GM23338 (cell line): ENCODE measurements at regions not wholly inside any gene's neighbourhood (a gene's known extent, or its start where the extent isn't known, plus 50 kb on each side); places are given as distances from the start of the nearest gene placed in this dataset.

Experiments
- CTCF ChIP-seq, 2 experiments: fragments of 200-600 bp in 1 of 2; sonication (generic) in 1 of 2; conservative IDR thresholded peaks; 2 replicates each; pipeline versions ENCODE4 v1.5.1 to v1.6.1; 2016 to 2017; ENCODE audit warnings: antibody characterized with exemption in 2 of 2, low read depth in 2 of 2, mild to moderate bottlenecking in 2 of 2, moderate library complexity in 1 of 2
- EZH2phosphoT487 ChIP-seq: fragments of 200-600 bp; sonication (generic); IDR thresholded peaks from one replicate; pipeline ENCODE4 v1.8.1; 2018; ENCODE audit warnings: antibody characterized with exemption; ENCODE audit not compliant: unreplicated experiment
- NANOG ChIP-seq: IDR thresholded peaks from 2 replicates; pipeline ENCODE4 v1.6.1; 2016; ENCODE audit warnings: antibody characterized with exemption, borderline replicate concordance
- POLR2AphosphoS5 ChIP-seq: IDR thresholded peaks from 2 replicates; pipeline ENCODE4 v1.6.1; 2016; ENCODE audit warnings: antibody characterized with exemption, low read depth
- STAT1 ChIP-seq: IDR thresholded peaks from one replicate; pipeline ENCODE4 v1.6.1; 2016; ENCODE audit warnings: antibody characterized with exemption; ENCODE audit not compliant: unreplicated experiment
- ZNF114 ChIP-seq: fragments of 250-450 bp; sonication (Bioruptor Pico); IDR thresholded peaks from 2 replicates; pipeline ENCODE4 v1.5.0; 2020; ENCODE audit warnings: mild to moderate bottlenecking, moderate library complexity
- TF ChIP-seq, protein P1 (sequence below): fragments of 250-450 bp; sonication (Bioruptor Pico); IDR thresholded peaks from 2 replicates; pipeline ENCODE4 v1.5.0; 2020; ENCODE audit warnings: mild to moderate bottlenecking, moderate library complexity
- TF ChIP-seq, protein P2 (sequence below): IDR thresholded peaks from one replicate; pipeline ENCODE4 v1.6.1; 2018; ENCODE audit warnings: antibody characterized with exemption; ENCODE audit not compliant: unreplicated experiment

- TF ChIP-seq, protein P1, sequence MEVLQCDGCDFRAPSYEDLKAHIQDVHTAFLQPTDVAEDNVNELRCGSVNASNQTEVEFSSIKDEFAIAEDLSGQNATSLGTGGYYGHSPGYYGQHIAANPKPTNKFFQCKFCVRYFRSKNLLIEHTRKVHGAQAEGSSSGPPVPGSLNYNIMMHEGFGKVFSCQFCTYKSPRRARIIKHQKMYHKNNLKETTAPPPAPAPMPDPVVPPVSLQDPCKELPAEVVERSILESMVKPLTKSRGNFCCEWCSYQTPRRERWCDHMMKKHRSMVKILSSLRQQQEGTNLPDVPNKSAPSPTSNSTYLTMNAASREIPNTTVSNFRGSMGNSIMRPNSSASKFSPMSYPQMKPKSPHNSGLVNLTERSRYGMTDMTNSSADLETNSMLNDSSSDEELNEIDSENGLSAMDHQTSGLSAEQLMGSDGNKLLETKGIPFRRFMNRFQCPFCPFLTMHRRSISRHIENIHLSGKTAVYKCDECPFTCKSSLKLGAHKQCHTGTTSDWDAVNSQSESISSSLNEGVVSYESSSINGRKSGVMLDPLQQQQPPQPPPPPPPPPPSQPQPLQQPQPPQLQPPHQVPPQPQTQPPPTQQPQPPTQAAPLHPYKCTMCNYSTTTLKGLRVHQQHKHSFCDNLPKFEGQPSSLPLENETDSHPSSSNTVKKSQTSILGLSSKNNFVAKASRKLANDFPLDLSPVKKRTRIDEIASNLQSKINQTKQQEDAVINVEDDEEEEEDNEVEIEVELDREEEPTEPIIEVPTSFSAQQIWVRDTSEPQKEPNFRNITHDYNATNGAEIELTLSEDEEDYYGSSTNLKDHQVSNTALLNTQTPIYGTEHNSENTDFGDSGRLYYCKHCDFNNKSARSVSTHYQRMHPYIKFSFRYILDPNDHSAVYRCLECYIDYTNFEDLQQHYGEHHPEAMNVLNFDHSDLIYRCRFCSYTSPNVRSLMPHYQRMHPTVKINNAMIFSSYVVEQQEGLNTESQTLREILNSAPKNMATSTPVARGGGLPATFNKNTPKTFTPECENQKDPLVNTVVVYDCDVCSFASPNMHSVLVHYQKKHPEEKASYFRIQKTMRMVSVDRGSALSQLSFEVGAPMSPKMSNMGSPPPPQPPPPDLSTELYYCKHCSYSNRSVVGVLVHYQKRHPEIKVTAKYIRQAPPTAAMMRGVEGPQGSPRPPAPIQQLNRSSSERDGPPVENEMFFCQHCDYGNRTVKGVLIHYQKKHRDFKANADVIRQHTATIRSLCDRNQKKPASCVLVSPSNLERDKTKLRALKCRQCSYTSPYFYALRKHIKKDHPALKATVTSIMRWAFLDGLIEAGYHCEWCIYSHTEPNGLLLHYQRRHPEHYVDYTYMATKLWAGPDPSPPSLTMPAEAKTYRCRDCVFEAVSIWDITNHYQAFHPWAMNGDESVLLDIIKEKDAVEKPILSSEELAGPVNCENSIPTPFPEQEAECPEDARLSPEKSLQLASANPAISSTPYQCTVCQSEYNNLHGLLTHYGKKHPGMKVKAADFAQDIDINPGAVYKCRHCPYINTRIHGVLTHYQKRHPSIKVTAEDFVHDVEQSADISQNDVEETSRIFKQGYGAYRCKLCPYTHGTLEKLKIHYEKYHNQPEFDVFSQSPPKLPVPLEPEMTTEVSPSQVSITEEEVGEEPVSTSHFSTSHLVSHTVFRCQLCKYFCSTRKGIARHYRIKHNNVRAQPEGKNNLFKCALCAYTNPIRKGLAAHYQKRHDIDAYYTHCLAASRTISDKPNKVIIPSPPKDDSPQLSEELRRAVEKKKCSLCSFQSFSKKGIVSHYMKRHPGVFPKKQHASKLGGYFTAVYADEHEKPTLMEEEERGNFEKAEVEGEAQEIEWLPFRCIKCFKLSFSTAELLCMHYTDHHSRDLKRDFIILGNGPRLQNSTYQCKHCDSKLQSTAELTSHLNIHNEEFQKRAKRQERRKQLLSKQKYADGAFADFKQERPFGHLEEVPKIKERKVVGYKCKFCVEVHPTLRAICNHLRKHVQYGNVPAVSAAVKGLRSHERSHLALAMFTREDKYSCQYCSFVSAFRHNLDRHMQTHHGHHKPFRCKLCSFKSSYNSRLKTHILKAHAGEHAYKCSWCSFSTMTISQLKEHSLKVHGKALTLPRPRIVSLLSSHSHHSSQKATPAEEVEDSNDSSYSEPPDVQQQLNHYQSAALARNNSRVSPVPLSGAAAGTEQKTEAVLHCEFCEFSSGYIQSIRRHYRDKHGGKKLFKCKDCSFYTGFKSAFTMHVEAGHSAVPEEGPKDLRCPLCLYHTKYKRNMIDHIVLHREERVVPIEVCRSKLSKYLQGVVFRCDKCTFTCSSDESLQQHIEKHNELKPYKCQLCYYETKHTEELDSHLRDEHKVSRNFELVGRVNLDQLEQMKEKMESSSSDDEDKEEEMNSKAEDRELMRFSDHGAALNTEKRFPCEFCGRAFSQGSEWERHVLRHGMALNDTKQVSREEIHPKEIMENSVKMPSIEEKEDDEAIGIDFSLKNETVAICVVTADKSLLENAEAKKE, result no peak
- TF ChIP-seq POLR2AphosphoS5 (no peak), CTCF (conservative IDR thresholded peaks at IDR 0.05; ENCODE audit: low read depth in 2 of 2) (no peak), STAT1 (no peak), NANOG (no peak), ZNF114 (CRISPR knock-in tag) (no peak), EZH2phosphoT487 (no peak)
- TF ChIP-seq, protein P2, sequence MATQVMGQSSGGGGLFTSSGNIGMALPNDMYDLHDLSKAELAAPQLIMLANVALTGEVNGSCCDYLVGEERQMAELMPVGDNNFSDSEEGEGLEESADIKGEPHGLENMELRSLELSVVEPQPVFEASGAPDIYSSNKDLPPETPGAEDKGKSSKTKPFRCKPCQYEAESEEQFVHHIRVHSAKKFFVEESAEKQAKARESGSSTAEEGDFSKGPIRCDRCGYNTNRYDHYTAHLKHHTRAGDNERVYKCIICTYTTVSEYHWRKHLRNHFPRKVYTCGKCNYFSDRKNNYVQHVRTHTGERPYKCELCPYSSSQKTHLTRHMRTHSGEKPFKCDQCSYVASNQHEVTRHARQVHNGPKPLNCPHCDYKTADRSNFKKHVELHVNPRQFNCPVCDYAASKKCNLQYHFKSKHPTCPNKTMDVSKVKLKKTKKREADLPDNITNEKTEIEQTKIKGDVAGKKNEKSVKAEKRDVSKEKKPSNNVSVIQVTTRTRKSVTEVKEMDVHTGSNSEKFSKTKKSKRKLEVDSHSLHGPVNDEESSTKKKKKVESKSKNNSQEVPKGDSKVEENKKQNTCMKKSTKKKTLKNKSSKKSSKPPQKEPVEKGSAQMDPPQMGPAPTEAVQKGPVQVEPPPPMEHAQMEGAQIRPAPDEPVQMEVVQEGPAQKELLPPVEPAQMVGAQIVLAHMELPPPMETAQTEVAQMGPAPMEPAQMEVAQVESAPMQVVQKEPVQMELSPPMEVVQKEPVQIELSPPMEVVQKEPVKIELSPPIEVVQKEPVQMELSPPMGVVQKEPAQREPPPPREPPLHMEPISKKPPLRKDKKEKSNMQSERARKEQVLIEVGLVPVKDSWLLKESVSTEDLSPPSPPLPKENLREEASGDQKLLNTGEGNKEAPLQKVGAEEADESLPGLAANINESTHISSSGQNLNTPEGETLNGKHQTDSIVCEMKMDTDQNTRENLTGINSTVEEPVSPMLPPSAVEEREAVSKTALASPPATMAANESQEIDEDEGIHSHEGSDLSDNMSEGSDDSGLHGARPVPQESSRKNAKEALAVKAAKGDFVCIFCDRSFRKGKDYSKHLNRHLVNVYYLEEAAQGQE, result no peak
These were observed 120.3 kb upstream of the CADPS start (continued) for GRCh38 chr3:62995530-62995929.
